Colonic mucosa (tissue), 4 donors: ENCODE measurements at regions not wholly inside any gene's neighbourhood (a gene's known extent, or its start where the extent isn't known, plus 50 kb on each side); places are given as distances from the start of the nearest gene placed in this dataset.

ENCODE experiments used
- DNase-seq: peaks from one replicate; pipeline ENCODE4 v3.0.0-alpha.2; 2020
- H3K27ac ChIP-seq: fragments of 200-600 bp; one replicate; pipeline ENCODE4 v1.8.0; 2021
- H3K27me3 ChIP-seq: fragments of 200-600 bp; one replicate; pipeline ENCODE4 v1.8.0; 2021
- H3K36me3 ChIP-seq: fragments of 200-600 bp; one replicate; pipeline ENCODE4 v1.8.0; 2021
- H3K4me1 ChIP-seq: fragments of 200-600 bp; one replicate; pipeline ENCODE4 v1.8.0; 2021; ENCODE audit warnings: mild to moderate bottlenecking
- H3K4me3 ChIP-seq: fragments of 200-600 bp; one replicate; pipeline ENCODE4 v1.8.0; 2021
- H3K9ac ChIP-seq, 2 donors: one replicate each; pipeline ENCODE4 v1.7.0; 2013; ENCODE audit warnings: control low read depth in 2 of 2, low read depth in 2 of 2, low read length in 2 of 2
- H3K9me3 ChIP-seq: fragments of 200-600 bp; one replicate; pipeline ENCODE4 v1.8.0; 2021
- CTCF ChIP-seq: fragments of 200-600 bp; IDR thresholded peaks from one replicate; pipeline ENCODE4 v1.8.0; 2022; ENCODE audit warnings: antibody characterized with exemption, mild to moderate bottlenecking
- intact Hi-C: fragments of 100-400 bp; cut with DNase I; formaldehyde crosslinking; loops from one replicate; pipeline ENCODE4 v1.14.1; 2022
- donor health status: healthy.
- donor health status: DM: no; HTN: no; CAD: no.
- donor health status: DM: no; HTN: no; CAD: no.

- H3K9ac ChIP-seq: no peak overlapping the region
- H3K9me3 ChIP-seq: no peaks in the 10 kb centered on the region
- DNase-seq: no peak
- H3K27me3 ChIP-seq: no peaks in the 10 kb centered on the region
- no peaks in the 10 kb centered on the region for H3K4me1 ChIP-seq
- TF ChIP-seq CTCF: no peak
- intact Hi-C loops: no loop called here
- H3K36me3 ChIP-seq: no peaks in the 10 kb centered on the region
- no peak overlapping the region for H3K4me3 ChIP-seq
- no peak overlapping the region for H3K27ac ChIP-seq
Observed at GRCh38 chr4:15254236-15254880, 173.5 kb upstream of the C1QTNF7 start.

- TF ChIP-seq CTCF: no peak
- H3K36me3 ChIP-seq: no peaks in the 10 kb centered on the region
- no peak overlapping the region for H3K27ac ChIP-seq
- no peak overlapping the region for H3K4me3 ChIP-seq
- intact Hi-C loops: no loop called here
- H3K9me3 ChIP-seq: no peaks in the 10 kb centered on the region
- H3K9ac ChIP-seq: no peak overlapping the region
- H3K27me3 ChIP-seq: no peaks in the 10 kb centered on the region
- DNase-seq: no peak
- no peaks in the 10 kb centered on the region for H3K4me1 ChIP-seq
Observed at GRCh38 chr4:15255537-15255936, 172.3 kb upstream of the C1QTNF7 start.

GRCh38 chr4:15260758-15261157 lies 167.1 kb upstream of the C1QTNF7 start:
- Histone ChIP-seq H3K27me3 (no peaks in the 10 kb centered on the region), H3K4me3 (no peak overlapping the region), H3K27ac (no peak overlapping the region), H3K4me1 (no peaks in the 10 kb centered on the region), H3K36me3 (no peaks in the 10 kb centered on the region), H3K9me3 (no peaks in the 10 kb centered on the region), H3K9ac (no peak overlapping the region)
- intact Hi-C loops: no loop called here
- no peak for DNase-seq
- no peak for TF ChIP-seq CTCF

- no peak overlapping the region for H3K27ac ChIP-seq
- TF ChIP-seq CTCF: no peak
- no peaks in the 10 kb centered on the region for H3K9me3 ChIP-seq
- H3K4me1 ChIP-seq: no peaks in the 10 kb centered on the region
- no peak for DNase-seq
- H3K4me3 ChIP-seq: no peak overlapping the region
- no peaks in the 10 kb centered on the region for H3K36me3 ChIP-seq
- no peak overlapping the region for H3K9ac ChIP-seq
- no peaks in the 10 kb centered on the region for H3K27me3 ChIP-seq
- intact Hi-C loops: no loop called here
Observed at GRCh38 chr4:15262396-15262795, 165.4 kb upstream of the C1QTNF7 start.

- TF ChIP-seq CTCF: no peak
- intact Hi-C loops: no loop called here
- Histone ChIP-seq H3K4me3 (no peak overlapping the region), H3K36me3 (no peaks in the 10 kb centered on the region), H3K9ac (no peak overlapping the region), H3K27me3 (no peaks in the 10 kb centered on the region), H3K27ac (no peak overlapping the region), H3K4me1 (no peaks in the 10 kb centered on the region), H3K9me3 (no peaks in the 10 kb centered on the region)
- DNase-seq: no peak
Observed at GRCh38 chr4:15270201-15270600, 157.6 kb upstream of the C1QTNF7 start.
